HG03439 (cell line): ENCODE measurements at regions not wholly inside any gene's neighbourhood (a gene's known extent, or its start where the extent isn't known, plus 50 kb on each side); places are given as distances from the start of the nearest gene placed in this dataset.
A peak's percentile ranks its signal among the peaks of the same experiment; 100 is the strongest.

Source experiments
- ATAC-seq: cut with Tn5 transposase; IDR thresholded peaks from one replicate; pipeline ENCODE4 v1.9.1; 2021; ENCODE audit warnings: mild to moderate bottlenecking, moderate library complexity; ENCODE audit not compliant: unreplicated experiment

- ATAC-seq = no peak
Measured at GRCh38 chr1:213371847-213372619, 321.0 kb downstream of the RPS6KC1 start.

- peak; percentile 73 for ATAC-seq
Measured at GRCh38 chr1:213374369-213374768, 323.3 kb downstream of the RPS6KC1 start.

GRCh38 chr1:213375002-213375401 lies 324.0 kb downstream of the RPS6KC1 start:
- ATAC-seq = no peak

- ATAC-seq = no peak
Measured at GRCh38 chr1:213376862-213377372, 325.9 kb downstream of the RPS6KC1 start.

GRCh38 chr1:213380865-213381264 lies 329.8 kb downstream of the RPS6KC1 start:
- ATAC-seq = no peak

GRCh38 chr1:213381572-213382084 lies 330.6 kb downstream of the RPS6KC1 start:
- ATAC-seq = no peak

GRCh38 chr1:213383465-213383864 lies 332.4 kb downstream of the RPS6KC1 start:
- no peak for ATAC-seq

GRCh38 chr1:213385201-213385600 lies 334.2 kb downstream of the RPS6KC1 start:
- no peak for ATAC-seq

- ATAC-seq = no peak
Measured at GRCh38 chr1:213385806-213386324, 334.8 kb downstream of the RPS6KC1 start.

- ATAC-seq = no peak
Measured at GRCh38 chr1:213387380-213388015, 336.5 kb downstream of the RPS6KC1 start.

GRCh38 chr1:213388199-213388598 lies 337.2 kb downstream of the RPS6KC1 start:
- no peak for ATAC-seq

- ATAC-seq = no peak
Measured at GRCh38 chr1:213389061-213389581, 338.1 kb downstream of the RPS6KC1 start.

GRCh38 chr1:213391445-213391844 lies 340.4 kb downstream of the RPS6KC1 start:
- ATAC-seq = no peak

GRCh38 chr1:213393860-213394259 lies 342.8 kb downstream of the RPS6KC1 start:
- ATAC-seq = no peak

- no peak for ATAC-seq
Measured at GRCh38 chr1:213394837-213395236, 343.8 kb downstream of the RPS6KC1 start.

GRCh38 chr1:213397638-213398037 lies 346.6 kb downstream of the RPS6KC1 start:
- no peak for ATAC-seq

GRCh38 chr1:213399695-213400094 lies 348.7 kb downstream of the RPS6KC1 start:
- ATAC-seq = no peak

GRCh38 chr1:213409208-213409631 lies 358.2 kb downstream of the RPS6KC1 start:
- ATAC-seq = no peak

GRCh38 chr1:213409971-213410370 lies 358.9 kb downstream of the RPS6KC1 start:
- no peak for ATAC-seq

- no peak for ATAC-seq
Measured at GRCh38 chr1:213414346-213414745, 363.3 kb downstream of the RPS6KC1 start.

- no peak for ATAC-seq
Measured at GRCh38 chr1:213414911-213415310, 363.9 kb downstream of the RPS6KC1 start.
